OCI-LY1 (cell line): ENCODE measurements at regions not wholly inside any gene's neighbourhood (a gene's known extent, or its start where the extent isn't known, plus 50 kb on each side); places are given as distances from the start of the nearest gene placed in this dataset.

Experiments used
- H2AFZ ChIP-seq: fragments of 200-600 bp; sonication (generic), shearing (Covaris generic); 2 replicates; pipeline ENCODE4 v1.6.0; 2014; ENCODE audit warnings: antibody characterized with exemption, mild to moderate bottlenecking, low read length
- H3F3A ChIP-seq: fragments of 200-600 bp; sonication (generic), shearing (Covaris generic); 2 replicates; pipeline ENCODE4 v1.6.0; 2014; ENCODE audit warnings: mild to moderate bottlenecking, antibody characterized with exemption, low read length, moderate library complexity; ENCODE audit not compliant: insufficient read depth
- H3K27ac ChIP-seq: fragments of 200-600 bp; sonication (generic); 2 replicates; pipeline ENCODE4 v1.5.1; 2014; ENCODE audit warnings: low read length, mixed run types, mild to moderate bottlenecking, low read depth; ENCODE audit not compliant: poor library complexity, severe bottlenecking
- H3K27me3 ChIP-seq: fragments of 200-600 bp; sonication (generic); 2 replicates; pipeline ENCODE4 v1.6.0; 2014; ENCODE audit warnings: antibody characterized with exemption, mild to moderate bottlenecking, low read length, moderate library complexity; ENCODE audit not compliant: insufficient read depth
- H3K36me3 ChIP-seq: fragments of 200-600 bp; sonication (generic); 2 replicates; pipeline ENCODE4 v1.6.1; 2014; ENCODE audit warnings: mild to moderate bottlenecking, antibody characterized with exemption, low read length, moderate library complexity, mixed read lengths; ENCODE audit not compliant: insufficient read depth
- H3K4me1 ChIP-seq: fragments of 200-600 bp; sonication (generic); 2 replicates; pipeline ENCODE4 v1.5.1; 2014; ENCODE audit warnings: mild to moderate bottlenecking, low read length, moderate library complexity; ENCODE audit not compliant: insufficient read depth, severe bottlenecking
- H3K4me2 ChIP-seq: fragments of 200-600 bp; sonication (generic), shearing (Covaris generic); 2 replicates; pipeline ENCODE4 v1.6.1; 2014; ENCODE audit warnings: low read length
- H3K4me3 ChIP-seq: fragments of 200-600 bp; sonication (generic); 2 replicates; pipeline ENCODE4 v1.5.1; 2014; ENCODE audit warnings: low read length, low read depth, mild to moderate bottlenecking, mixed read lengths; ENCODE audit not compliant: poor library complexity, severe bottlenecking
- H3K79me2 ChIP-seq: fragments of 200-600 bp; shearing (Covaris generic); 2 replicates; pipeline ENCODE4 v1.6.1; 2016; ENCODE audit warnings: mixed run types, low read length, mixed read lengths; ENCODE audit not compliant: insufficient read depth
- H3K9ac ChIP-seq: fragments of 200-600 bp; sonication (generic), shearing (Covaris generic); 2 replicates; pipeline ENCODE4 v1.6.1; 2014; ENCODE audit warnings: mild to moderate bottlenecking, low read length, mixed read lengths
- H3K9me2 ChIP-seq: fragments of 200-600 bp; sonication (generic), shearing (Covaris generic); 2 replicates; pipeline ENCODE4 v1.6.1; 2014; ENCODE audit warnings: low read depth, mild to moderate bottlenecking, low read length, mixed read lengths
- H3K9me3 ChIP-seq: fragments of 200-600 bp; shearing (Covaris generic); 2 replicates; pipeline ENCODE4 v1.6.1; 2014; ENCODE audit warnings: low read length, mixed read lengths
- H4K20me1 ChIP-seq: fragments of 200-600 bp; sonication (generic), shearing (Covaris generic); 2 replicates; pipeline ENCODE4 v1.6.0; 2016; ENCODE audit warnings: mild to moderate bottlenecking, low read length; ENCODE audit not compliant: insufficient read depth
- CTCF ChIP-seq: fragments of 200-600 bp; sonication (generic), shearing (Covaris generic); IDR thresholded peaks from 2 replicates; pipeline ENCODE4 v1.5.1; 2017; ENCODE audit warnings: mild to moderate bottlenecking, antibody characterized with exemption, low read length, moderate library complexity, mixed read lengths
- EZH2 ChIP-seq: fragments of 200-600 bp; sonication (generic), shearing (Covaris generic); IDR thresholded peaks from 2 replicates; pipeline ENCODE4 v1.8.0; 2017; ENCODE audit warnings: borderline replicate concordance, mixed run types, mild to moderate bottlenecking, antibody characterized with exemption, low read length, moderate library complexity, mixed read lengths

GRCh38 chr2:236706288-236706687, 136.7 kb downstream of the ACKR3 start:
- no peaks in the 10 kb centered on the region for H3K36me3 ChIP-seq
- H4K20me1 ChIP-seq = no peaks in the 10 kb centered on the region
- H3K79me2 ChIP-seq = no peaks in the 10 kb centered on the region
- no peaks in the 10 kb centered on the region for H3K9me2 ChIP-seq
- H3K4me2 ChIP-seq = no peak overlapping the region
- no peak overlapping the region for H3K4me3 ChIP-seq
- no peaks in the 10 kb centered on the region for H3F3A ChIP-seq
- H3K9me3 ChIP-seq = no peaks in the 10 kb centered on the region
- H3K4me1 ChIP-seq = no peaks in the 10 kb centered on the region
- H3K9ac ChIP-seq = no peak overlapping the region
- TF ChIP-seq EZH2 = no peak
- TF ChIP-seq CTCF = no peak
- H3K27ac ChIP-seq = no peak overlapping the region
- no peaks in the 10 kb centered on the region for H3K27me3 ChIP-seq
- no peak overlapping the region for H2AFZ ChIP-seq

GRCh38 chr2:236706803-236707202, 137.2 kb downstream of the ACKR3 start:
- H3K4me3 ChIP-seq = no peak overlapping the region
- H3K27ac ChIP-seq = no peak overlapping the region
- no peak overlapping the region for H2AFZ ChIP-seq
- no peaks in the 10 kb centered on the region for H3K9me2 ChIP-seq
- H3K4me1 ChIP-seq = no peaks in the 10 kb centered on the region
- no peaks in the 10 kb centered on the region for H3K79me2 ChIP-seq
- H3K9ac ChIP-seq = no peak overlapping the region
- H3K4me2 ChIP-seq = no peak overlapping the region
- H3F3A ChIP-seq = no peaks in the 10 kb centered on the region
- no peaks in the 10 kb centered on the region for H4K20me1 ChIP-seq
- TF ChIP-seq CTCF = no peak
- TF ChIP-seq EZH2 = no peak
- H3K36me3 ChIP-seq = no peaks in the 10 kb centered on the region
- no peaks in the 10 kb centered on the region for H3K27me3 ChIP-seq
- H3K9me3 ChIP-seq = no peaks in the 10 kb centered on the region

- H3K4me1 ChIP-seq = no peaks in the 10 kb centered on the region
- no peak overlapping the region for H3K9ac ChIP-seq
- no peaks in the 10 kb centered on the region for H4K20me1 ChIP-seq
- no peaks in the 10 kb centered on the region for H3K79me2 ChIP-seq
- H3F3A ChIP-seq = no peaks in the 10 kb centered on the region
- TF ChIP-seq CTCF (no peak), EZH2 (no peak)
- H3K27me3 ChIP-seq = no peaks in the 10 kb centered on the region
- no peak overlapping the region for H2AFZ ChIP-seq
- H3K27ac ChIP-seq = no peak overlapping the region
- H3K9me3 ChIP-seq = no peaks in the 10 kb centered on the region
- no peak overlapping the region for H3K4me3 ChIP-seq
- no peaks in the 10 kb centered on the region for H3K9me2 ChIP-seq
- H3K36me3 ChIP-seq = no peaks in the 10 kb centered on the region
- no peak overlapping the region for H3K4me2 ChIP-seq
These were observed 141.8 kb downstream of the ACKR3 start for GRCh38 chr2:236711440-236711839.
